Loucy (cell line): ENCODE measurements at regions not wholly inside any gene's neighbourhood (a gene's known extent, or its start where the extent isn't known, plus 50 kb on each side); places are given as distances from the start of the nearest gene placed in this dataset.

Experiments
- H2AFZ ChIP-seq: fragments of 200-600 bp; sonication (generic); 2 replicates; pipeline ENCODE4 v1.6.0; 2016; ENCODE audit warnings: antibody characterized with exemption, mild to moderate bottlenecking, low read length, moderate library complexity
- H3F3A ChIP-seq: fragments of 200-600 bp; 2 replicates; pipeline ENCODE4 v1.6.0; 2016; ENCODE audit warnings: antibody characterized with exemption, low read depth, mild to moderate bottlenecking
- H3K27me3 ChIP-seq: fragments of 200-600 bp; sonication (generic); 2 replicates; pipeline ENCODE4 v1.6.1; 2014; ENCODE audit warnings: low read length, mild to moderate bottlenecking; ENCODE audit not compliant: insufficient read depth, poor library complexity, severe bottlenecking
- H3K36me3 ChIP-seq: fragments of 200-600 bp; sonication (generic); 2 replicates; pipeline ENCODE4 v1.6.1; 2016; ENCODE audit warnings: low read length; ENCODE audit not compliant: insufficient read depth
- H3K4me1 ChIP-seq: fragments of 200-600 bp; sonication (generic); 2 replicates; pipeline ENCODE4 v1.5.1; 2014; ENCODE audit warnings: low read length, mild to moderate bottlenecking; ENCODE audit not compliant: insufficient read depth, poor library complexity, severe bottlenecking
- H3K4me2 ChIP-seq: fragments of 200-600 bp; sonication (generic); 2 replicates; pipeline ENCODE4 v1.6.0; 2014; ENCODE audit warnings: antibody characterized with exemption, low read length, low read depth, mild to moderate bottlenecking; ENCODE audit not compliant: poor library complexity, severe bottlenecking
- H3K4me3 ChIP-seq: fragments of 200-600 bp; sonication (generic); 2 replicates; pipeline ENCODE4 v1.5.1; 2014; ENCODE audit warnings: low read length, mild to moderate bottlenecking, mixed read lengths; ENCODE audit not compliant: poor library complexity, severe bottlenecking
- H3K79me2 ChIP-seq: fragments of 200-600 bp; sonication (generic); 2 replicates; pipeline ENCODE4 v1.6.1; 2014; ENCODE audit warnings: low read length; ENCODE audit not compliant: insufficient read depth
- H3K9ac ChIP-seq: fragments of 200-600 bp; sonication (generic); 2 replicates; pipeline ENCODE4 v1.6.0; 2014; ENCODE audit warnings: mild to moderate bottlenecking, low read depth, low read length, moderate library complexity; ENCODE audit not compliant: poor library complexity, severe bottlenecking
- H3K9me2 ChIP-seq: fragments of 200-600 bp; sonication (generic); replicated peaks from 2 replicates; pipeline ENCODE4 v1.6.1; 2016; ENCODE audit warnings: low read depth, low read length, mixed read lengths
- H3K9me3 ChIP-seq: fragments of 200-600 bp; sonication (generic); 2 replicates; pipeline ENCODE4 v1.6.1; 2014; ENCODE audit warnings: mild to moderate bottlenecking, antibody characterized with exemption, low read length, low read depth; ENCODE audit not compliant: insufficient read depth
- H4K20me1 ChIP-seq: fragments of 200-600 bp; sonication (generic); 2 replicates; pipeline ENCODE4 v1.6.0; 2014; ENCODE audit warnings: antibody characterized with exemption, low read length, mild to moderate bottlenecking; ENCODE audit not compliant: insufficient read depth, poor library complexity, severe bottlenecking
- CTCF ChIP-seq: fragments of 200-600 bp; sonication (generic); conservative IDR thresholded peaks from 2 replicates; pipeline ENCODE4 v1.5.1; 2014; ENCODE audit warnings: mild to moderate bottlenecking, antibody characterized with exemption, low read length
- EZH2phosphoT487 ChIP-seq: fragments of 200-600 bp; IDR thresholded peaks from 2 replicates; pipeline ENCODE4 v1.6.1; 2018; ENCODE audit warnings: antibody characterized with exemption, mild to moderate bottlenecking, moderate library complexity, borderline replicate concordance

GRCh38 chr20:40855269-40855668, 166.2 kb upstream of the MAFB start:
- Histone ChIP-seq H3K36me3 (no peaks in the 10 kb centered on the region), H3K9me3 (no peaks in the 10 kb centered on the region), H2AFZ (no peak overlapping the region), H3K4me2 (no peak overlapping the region), H3K9me2 (no peaks in the 10 kb centered on the region), H3K27me3 (no peaks in the 10 kb centered on the region), H3K4me1 (peaks cover 6% of the 10 kb centered on the region), H4K20me1 (no peaks in the 10 kb centered on the region), H3K79me2 (no peaks in the 10 kb centered on the region), H3F3A (no peaks in the 10 kb centered on the region), H3K4me3 (no peak overlapping the region), H3K9ac (no peak overlapping the region)
- TF ChIP-seq CTCF (no peak), EZH2phosphoT487 (no peak)

GRCh38 chr20:40856653-40857052, 167.6 kb upstream of the MAFB start:
- Histone ChIP-seq H3K9me2 (no peaks in the 10 kb centered on the region), H3K4me1 (peaks cover 6% of the 10 kb centered on the region), H3K4me3 (no peak overlapping the region), H3K27me3 (no peaks in the 10 kb centered on the region), H4K20me1 (no peaks in the 10 kb centered on the region), H3F3A (no peaks in the 10 kb centered on the region), H3K36me3 (no peaks in the 10 kb centered on the region), H3K9ac (no peak overlapping the region), H3K9me3 (no peaks in the 10 kb centered on the region), H3K4me2 (no peak overlapping the region), H3K79me2 (no peaks in the 10 kb centered on the region), H2AFZ (no peak overlapping the region)
- no peak for TF ChIP-seq EZH2phosphoT487
- TF ChIP-seq CTCF: no peak

- no peak overlapping the region for H3K4me2 ChIP-seq
- H4K20me1 ChIP-seq: no peaks in the 10 kb centered on the region
- no peaks in the 10 kb centered on the region for H3K79me2 ChIP-seq
- no peak overlapping the region for H3K9ac ChIP-seq
- H3K9me3 ChIP-seq: no peaks in the 10 kb centered on the region
- peaks cover 8% of the 10 kb centered on the region for H3K4me1 ChIP-seq
- TF ChIP-seq EZH2phosphoT487 (no peak), CTCF (no peak)
- H2AFZ ChIP-seq: no peak overlapping the region
- no peaks in the 10 kb centered on the region for H3K9me2 ChIP-seq
- H3K27me3 ChIP-seq: no peaks in the 10 kb centered on the region
- no peak overlapping the region for H3K4me3 ChIP-seq
- no peaks in the 10 kb centered on the region for H3K36me3 ChIP-seq
- H3F3A ChIP-seq: no peaks in the 10 kb centered on the region
These were observed 168.1 kb upstream of the TOP1 start for GRCh38 chr20:40860487-40860902.
